ENCODE measurements at regions not wholly inside any gene's neighbourhood (a gene's known extent, or its start where the extent isn't known, plus 50 kb on each side); places are given as distances from the start of the nearest gene placed in this dataset.

DNA sequence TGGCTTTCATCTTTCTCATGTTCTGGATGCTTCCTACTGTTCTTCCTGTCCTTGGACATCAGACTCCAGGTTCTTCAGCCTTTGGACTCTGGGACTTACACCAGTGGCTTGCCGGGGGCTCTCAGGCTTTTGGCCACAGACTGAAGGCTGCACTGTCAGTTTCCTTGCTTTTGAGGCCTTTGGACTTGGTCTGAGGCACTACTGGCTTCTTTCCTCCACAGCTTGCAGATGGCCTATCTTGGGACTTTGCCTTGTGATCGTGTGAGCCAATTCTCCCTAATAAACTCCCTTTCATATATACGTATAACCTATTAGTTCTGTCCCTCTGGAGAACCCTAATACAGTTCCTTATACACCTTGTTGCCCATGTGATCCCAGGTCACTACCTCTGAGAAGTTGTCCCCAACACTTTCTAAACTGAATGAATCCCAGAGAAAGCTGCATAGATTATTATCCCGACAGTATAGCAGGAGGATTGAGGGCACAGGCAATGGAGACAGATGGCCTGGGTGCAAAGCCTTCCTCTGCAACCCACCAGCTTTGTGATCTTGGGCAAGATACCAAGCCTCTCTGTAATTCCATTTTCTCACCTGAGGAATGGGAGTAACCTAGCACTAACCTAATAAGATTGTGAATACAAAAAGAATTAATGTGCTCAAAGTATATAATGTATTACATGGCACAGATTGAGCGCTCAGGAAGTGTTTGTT is 449.6 kb upstream of the BRINP1 start:
- DNase-seq: no peak

DNA sequence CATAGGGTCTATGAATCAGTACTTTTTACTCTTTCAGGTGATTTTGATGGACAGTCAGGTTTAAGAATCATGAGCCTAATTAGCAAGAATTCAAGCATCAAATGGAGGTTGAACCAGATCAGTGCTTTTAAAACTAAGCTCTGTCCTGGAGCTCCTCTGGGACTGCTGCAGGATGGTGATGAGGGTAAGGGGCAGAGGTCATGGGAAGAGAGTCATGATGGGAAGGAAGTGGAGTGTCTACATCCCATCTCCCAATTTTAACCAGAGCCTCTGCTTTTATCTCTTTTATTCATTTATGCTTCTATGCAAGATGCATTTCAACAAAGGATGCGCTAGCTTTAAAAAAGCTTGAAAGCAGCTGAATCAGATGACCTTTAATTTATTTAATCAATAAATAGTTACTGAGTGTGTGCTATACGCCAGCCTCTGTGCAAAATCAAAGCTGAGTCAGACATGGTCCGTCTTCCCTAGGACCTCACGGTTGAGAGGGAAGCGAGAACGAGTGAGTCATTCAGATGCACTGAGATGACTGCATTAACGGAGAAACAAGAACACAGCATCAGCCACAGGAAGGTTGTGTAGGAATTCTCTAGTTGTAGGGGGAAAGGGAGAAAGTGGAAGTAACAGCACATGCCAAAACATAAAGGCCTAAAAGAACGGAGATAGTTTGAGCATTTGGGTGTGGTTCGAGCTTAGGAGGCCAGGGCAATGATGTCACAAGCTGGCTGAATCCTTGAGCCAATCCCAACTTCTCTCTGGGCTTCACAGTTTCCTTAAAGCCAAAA is 441.6 kb upstream of the BRINP1 start:
- DNase-seq: no peak

GRCh38 chr9:119803679-119804078 is 434.4 kb upstream of the BRINP1 start:
- DNase-seq: no peak

- no peak for DNase-seq
These were observed 433.4 kb upstream of the BRINP1 start for GRCh38 chr9:119802621-119803020.

- no peak for DNase-seq
These were observed 432.9 kb upstream of the BRINP1 start for GRCh38 chr9:119802133-119802532.

DNA sequence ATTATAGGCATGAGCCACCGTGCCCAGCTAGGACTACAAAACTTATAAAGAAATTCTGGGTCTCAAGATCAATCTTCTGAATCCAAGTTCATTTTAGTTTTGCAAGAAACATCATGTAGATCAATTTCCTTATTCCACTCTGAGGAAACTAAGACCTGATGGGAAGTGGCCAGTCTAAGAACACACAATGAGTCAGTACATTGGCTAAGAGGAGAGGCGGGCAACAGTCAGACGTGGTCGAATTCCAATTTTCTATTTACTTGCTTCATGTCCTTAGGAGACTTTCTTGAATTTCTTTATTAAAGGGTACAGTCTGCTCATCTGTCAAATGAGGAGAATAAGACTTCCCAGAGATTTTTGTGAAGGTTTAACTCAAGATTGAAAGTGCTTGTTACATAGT is 432.1 kb upstream of the BRINP1 start:
- no peak for DNase-seq

DNA sequence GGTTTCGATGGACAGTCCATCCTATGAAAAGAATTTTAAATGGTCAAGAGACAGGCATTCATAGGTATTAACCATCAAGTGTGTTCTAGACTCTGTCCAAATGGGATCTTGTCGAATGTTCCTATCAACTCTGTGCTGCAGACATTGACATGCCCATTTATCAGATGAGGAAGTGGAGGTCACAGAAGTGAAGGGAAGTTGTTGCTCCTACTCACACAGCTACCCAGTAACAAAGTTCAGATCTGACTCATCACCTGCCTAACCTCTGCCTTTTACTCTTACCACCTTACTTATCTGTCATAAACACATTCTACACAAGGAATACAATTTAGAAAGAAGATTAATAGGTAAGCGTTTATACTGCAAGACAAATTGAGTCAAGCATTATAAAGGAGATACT is 426.2 kb upstream of the BRINP1 start:
- DNase-seq: no peak

- no peak for DNase-seq
These were observed 425.6 kb upstream of the BRINP1 start for GRCh38 chr9:119794836-119795235.

DNA sequence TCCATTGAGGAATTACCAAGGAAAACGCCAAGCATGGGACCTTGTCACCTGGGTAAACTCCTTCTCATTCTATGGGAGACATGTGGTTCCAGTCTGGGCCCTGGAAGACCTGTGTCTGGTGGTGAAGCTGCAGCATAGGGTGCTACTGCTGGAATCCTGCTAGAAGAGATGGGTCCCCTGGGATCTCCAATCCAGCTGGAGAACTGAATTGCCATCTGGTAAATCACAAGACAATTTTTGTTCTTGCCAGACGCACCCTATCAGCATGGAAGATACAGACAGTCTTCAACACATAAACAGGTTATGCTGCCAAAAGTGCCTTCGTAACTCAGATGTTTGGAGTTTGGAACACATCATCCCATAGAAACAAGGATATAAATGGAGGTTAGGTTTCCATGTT is 424.0 kb upstream of the BRINP1 start:
- no peak for DNase-seq

DNA sequence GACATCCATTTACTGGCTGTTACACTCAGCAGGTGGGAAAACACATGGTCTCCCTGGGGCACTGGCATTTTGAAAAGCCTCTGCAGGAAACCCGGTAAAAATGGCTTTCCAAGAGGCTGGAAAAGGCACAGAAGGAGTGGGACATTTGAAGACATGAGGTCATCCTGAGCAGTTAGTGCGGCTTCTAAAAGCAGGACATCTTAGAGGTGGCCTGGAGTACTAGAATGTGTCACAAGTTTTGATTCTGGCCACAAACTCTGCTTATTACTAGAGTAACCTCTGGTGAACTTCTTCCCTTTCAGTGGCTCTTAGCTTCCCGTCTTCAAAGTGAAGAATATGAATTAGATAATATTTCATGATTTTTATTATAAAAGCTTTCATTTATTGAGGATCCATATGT is 423.0 kb upstream of the BRINP1 start:
- no peak for DNase-seq

- no peak for DNase-seq
These were observed 420.8 kb upstream of the BRINP1 start for GRCh38 chr9:119789987-119790386.

DNA sequence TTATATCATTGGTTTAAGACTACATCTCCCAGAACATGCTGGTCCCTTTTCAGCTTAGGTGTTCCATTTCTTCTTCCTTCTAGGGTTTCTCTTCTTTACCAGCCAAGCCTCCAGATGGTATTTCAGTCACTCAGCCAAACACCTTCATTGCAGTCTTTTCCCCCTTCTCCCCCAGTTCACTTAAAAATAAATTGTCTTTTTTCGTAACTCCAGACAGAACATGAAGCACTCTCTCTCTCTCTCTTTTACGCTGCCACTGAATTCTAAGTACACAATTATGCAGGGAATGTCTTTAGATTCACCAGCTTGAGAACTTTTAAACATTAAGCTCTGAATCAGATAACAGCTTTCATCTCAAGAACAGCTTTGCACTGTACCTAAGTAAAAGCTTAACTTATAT is 419.7 kb upstream of the BRINP1 start:
- no peak for DNase-seq

GRCh38 chr9:119781886-119782285 is 412.7 kb upstream of the BRINP1 start:
- DNase-seq: no peak

DNA sequence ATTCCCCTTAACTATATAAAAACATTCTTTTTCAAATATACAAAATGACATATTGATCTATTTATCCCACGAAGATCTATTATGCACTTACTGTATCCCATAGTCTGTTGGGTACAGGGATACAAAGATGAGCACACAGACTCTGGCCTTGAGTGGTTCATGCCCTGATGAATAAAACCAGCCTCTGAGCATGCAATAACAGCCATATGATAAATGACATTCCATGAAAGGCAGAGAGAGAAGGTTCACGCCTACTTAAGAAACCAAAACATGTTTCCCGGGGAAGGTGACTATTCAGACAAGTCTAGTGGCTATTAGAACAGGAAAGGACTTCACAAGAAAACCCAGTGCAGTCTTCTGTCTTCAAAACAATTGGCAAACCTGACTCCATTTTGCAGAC is 406.2 kb upstream of the BRINP1 start:
- no peak for DNase-seq

- DNase-seq: no peak
These were observed 404.6 kb upstream of the BRINP1 start for GRCh38 chr9:119773823-119774222.

GRCh38 chr9:119771341-119771740 is 402.1 kb upstream of the BRINP1 start:
- no peak for DNase-seq

DNA sequence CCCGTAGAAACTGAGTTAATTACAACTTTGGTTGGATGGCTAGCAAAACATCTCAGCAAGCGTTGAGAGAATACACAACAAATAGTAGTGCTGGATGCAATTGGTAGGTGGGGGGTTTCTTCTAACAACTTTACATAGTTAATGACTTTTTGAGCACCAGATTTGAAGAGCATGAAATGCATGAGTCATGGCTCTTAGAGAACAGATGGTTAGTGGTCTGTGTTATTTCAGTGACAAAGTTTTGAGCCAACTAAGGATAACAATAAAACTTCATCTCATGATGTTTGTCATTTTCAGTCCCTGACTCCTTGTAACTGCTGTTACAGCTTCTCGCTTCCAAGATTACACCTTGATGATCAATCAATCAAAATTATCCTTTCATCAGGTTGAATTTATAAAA is 399.0 kb upstream of the BRINP1 start:
- DNase-seq: no peak

GRCh38 chr9:119765632-119766175 is 396.5 kb upstream of the BRINP1 start:
- no peak for DNase-seq

DNA sequence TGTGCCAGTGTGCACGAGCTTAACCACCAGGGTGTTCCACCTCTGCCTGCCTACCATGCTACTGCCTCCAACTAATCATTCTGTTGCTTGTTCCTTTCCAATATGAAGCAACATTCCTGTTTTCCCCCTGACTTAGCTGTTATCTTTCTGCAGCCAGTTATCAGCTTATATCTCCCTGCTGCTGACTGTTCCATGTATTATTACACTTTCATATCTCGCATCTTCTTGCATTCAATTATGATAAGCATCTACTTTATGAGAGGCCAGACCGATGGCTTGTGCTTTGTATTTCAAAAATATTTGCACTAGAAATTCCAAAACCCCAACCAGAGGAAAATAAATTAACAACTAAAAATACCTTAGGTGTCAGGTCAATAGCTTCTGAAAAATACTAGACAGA is 394.0 kb upstream of the BRINP1 start:
- no peak for DNase-seq

- DNase-seq: no peak
These were observed 392.6 kb upstream of the BRINP1 start for GRCh38 chr9:119761812-119762211.

- no peak for DNase-seq
These were observed 389.8 kb upstream of the BRINP1 start for GRCh38 chr9:119758990-119759389.

- no peak for DNase-seq
These were observed 389.0 kb upstream of the BRINP1 start for GRCh38 chr9:119758241-119758640.

DNA sequence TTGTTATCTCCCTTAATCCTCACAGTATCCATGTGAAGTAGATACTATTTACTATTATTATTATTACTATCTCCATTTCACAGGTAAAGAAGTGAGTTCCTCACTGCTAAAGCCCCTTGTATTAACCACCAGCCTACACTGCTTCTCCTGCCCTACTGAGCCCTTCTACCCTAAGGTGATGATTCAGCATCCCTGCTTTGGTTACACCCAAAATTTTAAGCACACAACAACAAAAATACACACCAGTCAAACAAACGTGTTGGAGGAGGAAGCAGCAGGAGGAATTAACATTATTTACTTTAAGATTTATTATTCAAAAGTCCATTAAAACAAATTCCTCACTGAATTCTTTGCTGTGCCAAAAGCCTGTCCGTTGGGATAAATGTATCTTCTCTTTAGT is 370.2 kb upstream of the BRINP1 start:
- DNase-seq: no peak

Measured in 8988T (cell line).